ENCODE measurements at regions not wholly inside any gene's neighbourhood (a gene's known extent, or its start where the extent isn't known, plus 50 kb on each side); places are given as distances from the start of the nearest gene placed in this dataset.

DNA sequence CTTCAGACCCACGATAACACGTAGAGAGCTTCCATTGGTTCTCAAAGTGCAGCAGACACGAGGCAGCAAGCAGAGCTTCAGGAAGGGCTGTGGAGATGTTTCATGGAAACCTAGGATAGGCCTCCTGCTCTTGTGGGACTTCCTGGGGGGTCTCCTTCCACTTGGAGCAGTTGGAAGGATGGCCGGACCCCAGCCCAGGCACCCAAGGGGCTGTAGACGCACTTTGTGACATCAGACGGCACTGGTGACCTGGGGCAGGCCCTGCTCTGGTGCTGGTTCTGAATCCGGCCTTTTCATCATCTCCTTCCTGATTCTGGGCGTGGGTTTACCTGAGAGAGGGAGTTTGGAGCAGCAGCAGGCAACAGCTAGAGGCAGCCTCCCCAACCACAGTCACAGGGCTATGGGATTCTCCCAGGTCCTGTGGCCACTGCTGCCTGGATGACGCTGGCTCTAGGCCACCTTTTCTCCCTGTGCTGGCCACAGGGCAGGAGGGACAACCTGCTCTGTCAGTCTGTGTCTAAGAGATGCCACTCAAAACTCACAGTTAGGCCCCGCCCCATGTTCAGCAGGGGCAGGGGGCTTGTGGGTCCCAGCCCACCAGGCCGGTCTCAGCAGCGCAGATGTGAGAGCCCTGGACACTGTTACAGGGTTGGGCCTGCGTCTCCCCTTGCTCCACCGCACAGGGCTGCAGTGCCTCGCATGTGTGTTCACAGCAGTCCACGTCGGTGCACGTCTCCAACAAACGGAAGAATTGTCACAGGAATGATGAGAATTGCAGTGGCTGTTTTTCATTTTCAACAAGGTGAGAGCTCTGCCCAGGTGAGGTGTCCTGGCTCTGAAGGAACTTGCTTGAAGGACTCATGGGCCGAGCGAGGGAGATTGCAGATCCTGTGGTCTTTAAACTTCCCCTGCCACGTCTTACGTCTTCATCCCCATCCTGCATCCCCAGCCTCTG lies 569.3 kb downstream of the TCERG1L start:
- DNase-seq (ENCODE audit: low read depth, low spot score): no peak

DNA sequence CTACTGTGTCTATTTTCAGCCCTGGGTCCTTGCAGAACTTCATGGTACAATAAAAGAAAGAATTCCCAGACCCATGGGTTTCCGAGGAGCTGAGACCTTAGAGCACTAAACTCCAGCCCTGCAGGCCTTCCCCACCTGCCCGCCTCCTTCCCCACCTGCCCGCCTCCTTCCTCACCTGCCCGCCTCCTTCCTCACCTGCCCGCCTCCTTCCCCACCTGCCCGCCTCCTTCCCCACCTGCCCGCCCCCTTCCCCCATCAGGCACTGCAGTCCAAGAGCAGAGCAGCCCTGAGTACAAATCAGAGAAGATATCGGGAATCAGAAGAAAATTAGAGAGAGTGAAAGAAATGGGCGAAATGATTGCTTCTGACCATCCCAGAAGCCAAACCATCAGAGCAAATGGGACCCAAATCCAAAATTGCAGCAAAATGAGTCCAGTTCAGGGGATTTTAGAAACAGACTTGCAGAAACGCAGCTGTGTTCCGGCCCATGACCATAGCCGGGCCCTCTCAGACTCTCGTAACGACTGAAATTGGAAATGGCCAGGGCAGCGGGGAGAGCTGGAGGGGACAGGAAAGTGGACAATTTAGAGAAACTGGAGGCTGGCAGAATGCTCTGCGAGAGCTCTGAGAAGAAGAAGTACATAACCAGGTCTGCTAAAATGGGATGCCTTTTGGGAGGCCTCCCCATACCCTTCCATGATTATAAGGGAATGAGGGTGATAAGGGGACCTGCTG lies 568.4 kb downstream of the TCERG1L start:
- DNase-seq (ENCODE audit: low read depth, low spot score): no peak

DNA sequence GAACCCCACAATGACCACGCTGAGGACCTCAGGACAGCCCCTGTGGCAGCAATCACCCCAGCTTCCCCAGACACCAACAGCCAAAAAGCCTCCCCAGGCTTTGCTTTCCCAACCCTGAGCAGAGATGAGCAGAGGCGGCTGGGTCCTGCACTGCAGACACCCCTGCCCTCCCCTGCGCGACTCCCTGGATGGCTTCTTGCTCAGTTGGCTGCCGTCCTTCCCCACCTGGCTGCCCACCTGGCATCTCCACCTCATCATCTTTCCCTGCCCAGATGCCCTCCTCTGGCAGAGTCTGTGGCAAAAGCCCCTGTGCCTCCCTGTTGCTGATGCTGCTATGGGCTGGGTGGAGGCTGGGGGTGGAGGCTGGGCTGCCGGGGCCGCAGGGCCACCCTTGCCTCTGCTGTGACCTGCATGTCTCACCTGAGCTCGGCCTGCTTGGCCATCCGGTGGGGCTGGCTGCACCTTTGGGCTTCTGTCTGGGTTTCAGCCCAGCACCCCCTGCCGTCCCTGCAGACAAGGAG lies 567.7 kb downstream of the TCERG1L start:
- DNase-seq (ENCODE audit: low read depth, low spot score): no peak

DNA sequence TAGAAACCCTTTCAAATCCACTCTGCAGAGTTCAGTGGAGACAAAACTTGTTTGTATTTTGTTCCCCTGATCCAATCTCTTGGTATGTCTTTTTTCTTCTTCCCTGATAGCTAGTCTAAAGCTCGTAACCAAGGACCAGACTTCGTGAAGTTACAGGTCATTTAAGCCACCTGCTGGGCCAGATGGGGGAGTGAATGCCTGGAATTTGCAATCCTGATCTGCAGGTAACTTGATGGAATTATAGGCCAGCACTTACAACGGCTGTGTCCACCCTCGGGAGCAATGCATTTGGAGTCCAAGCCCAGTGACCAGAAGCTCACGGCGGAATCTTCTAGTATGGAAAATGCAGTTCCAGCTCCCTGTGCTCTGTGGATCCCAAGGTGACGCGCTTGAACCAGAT lies 566.9 kb downstream of the TCERG1L start:
- no peak for DNase-seq (ENCODE audit: low read depth, low spot score)

DNA sequence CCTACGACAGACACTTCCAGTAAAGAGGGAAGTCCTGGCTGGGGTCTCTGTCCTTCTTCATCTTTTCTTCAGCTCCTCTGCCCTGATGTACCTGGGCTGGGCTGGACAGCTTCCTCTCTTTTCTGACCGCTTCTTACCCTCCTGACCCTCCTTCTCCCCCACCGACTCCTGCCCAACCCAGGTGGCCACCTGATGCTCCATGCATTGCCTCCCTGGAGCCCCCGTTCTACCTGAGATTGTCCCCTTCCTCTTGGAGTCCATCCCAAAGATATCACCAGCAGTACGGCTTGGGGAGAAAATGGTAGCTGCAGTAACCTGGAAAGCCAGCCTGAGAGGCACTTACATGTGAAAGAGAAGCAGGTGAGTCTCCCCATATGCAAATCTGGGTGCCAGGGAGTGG lies 566.3 kb downstream of the TCERG1L start:
- DNase-seq (ENCODE audit: low read depth, low spot score): no peak

DNA sequence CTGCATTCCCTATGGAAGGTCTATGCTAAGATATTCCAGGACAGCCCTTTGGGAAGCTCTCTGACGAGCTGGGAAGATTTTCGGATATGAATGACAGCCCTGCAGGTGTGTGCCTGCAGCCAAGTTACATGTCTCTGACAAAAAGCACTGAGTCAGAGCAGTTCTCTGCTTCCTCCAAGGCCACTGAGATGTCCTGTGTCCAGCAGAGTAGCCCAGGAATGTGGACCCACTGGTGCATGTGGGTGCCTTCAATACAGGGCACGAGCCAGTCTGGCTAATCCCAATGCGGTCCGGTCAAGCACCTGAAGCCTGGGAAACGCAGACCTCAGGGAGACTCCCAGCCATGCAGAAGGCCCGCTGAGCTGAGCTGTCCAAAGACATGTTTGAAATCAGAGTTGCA lies 565.7 kb downstream of the TCERG1L start:
- no peak for DNase-seq (ENCODE audit: low read depth, low spot score)

DNA sequence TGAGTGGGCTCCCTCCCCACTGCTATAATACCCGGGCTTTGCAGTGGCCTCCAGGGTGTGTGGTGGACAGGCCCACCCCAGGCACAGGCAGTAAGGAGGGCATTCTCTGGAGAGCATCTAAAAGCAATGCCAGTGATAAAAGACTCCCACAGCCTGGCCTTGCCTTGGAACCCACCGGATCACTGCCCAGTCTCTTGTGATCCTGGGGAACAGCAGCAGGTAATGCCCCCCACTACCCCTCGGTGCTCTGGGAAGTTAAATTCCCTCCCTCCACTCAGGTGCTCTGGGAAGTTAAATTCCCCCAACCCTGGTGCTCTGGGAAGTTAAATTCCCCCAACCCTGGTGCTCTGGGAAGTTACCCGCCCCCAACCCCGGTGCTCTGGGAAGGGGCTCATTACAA lies 565.2 kb downstream of the TCERG1L start:
- DNase-seq (ENCODE audit: low read depth, low spot score): no peak

DNA sequence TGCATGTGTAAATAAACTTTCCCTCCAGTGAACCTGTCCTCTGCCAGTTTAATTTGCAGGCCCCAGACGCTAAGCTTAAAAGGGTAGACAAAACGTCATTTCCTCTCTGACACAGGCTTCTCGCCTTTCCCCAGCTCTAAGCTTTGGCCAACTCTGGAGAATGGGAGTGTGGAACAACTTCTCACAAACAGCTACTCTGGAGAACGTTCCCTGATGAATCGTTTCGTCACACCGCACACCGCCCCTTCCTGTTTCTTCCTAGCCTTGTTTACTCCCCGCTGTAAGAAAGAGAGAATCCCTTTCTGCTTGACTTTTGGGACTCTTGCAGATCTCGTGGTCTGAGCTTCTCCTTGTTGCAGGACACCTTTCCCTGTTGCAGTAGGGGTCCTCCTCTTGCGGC lies 564.2 kb downstream of the TCERG1L start:
- no peak for DNase-seq (ENCODE audit: low read depth, low spot score)

DNA sequence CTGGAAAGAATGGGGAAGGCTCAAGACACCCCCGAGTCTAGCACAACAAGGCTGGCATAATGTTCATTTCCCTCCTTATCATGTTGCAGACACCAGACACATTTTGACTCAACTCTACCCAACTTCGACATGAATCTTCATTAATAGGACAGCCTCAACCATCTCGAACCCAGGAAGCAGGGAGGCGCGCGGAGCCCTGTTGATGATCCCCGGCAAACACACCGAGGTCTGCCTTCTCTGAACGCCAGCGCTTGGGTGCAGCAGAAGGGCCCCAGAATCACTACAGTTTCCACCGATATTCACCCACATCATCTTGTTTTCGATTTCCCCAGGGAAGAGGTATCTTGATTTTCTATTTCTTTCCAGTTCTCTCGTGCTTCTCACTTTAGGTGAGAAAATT lies 563.6 kb downstream of the TCERG1L start:
- DNase-seq (ENCODE audit: low read depth, low spot score): no peak

DNA sequence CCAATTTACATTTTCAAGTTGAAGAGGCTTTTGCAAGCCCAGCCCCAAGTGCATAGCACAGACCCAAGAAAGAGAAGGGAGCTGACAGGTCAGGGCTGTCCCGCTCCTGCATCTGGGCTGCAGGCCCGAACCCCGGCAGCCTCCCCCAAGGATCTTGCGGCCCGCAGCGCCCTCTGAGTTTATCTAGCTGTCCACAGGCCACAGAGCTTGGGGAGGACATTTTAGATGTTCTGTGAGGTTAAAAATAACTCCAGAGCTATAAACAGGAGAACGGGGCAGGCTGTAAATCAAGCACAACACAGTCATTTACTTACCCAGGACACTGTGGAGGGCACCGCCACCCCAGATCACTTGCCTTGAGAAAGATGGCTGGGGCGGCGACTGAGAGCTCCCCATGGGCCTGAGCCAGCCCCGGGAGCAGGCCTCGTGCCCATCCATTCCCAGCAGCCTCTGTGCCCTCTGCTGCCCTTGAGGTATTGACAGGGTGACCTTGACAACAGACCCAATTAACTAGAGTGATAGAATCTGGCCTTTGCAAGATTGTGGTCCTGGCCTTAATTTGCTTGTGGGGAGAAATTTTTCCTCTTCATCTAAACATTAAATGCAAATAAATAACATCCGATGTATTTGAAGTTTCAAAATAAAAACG lies 563.0 kb downstream of the TCERG1L start:
- no peak for DNase-seq (ENCODE audit: low read depth, low spot score)

DNA sequence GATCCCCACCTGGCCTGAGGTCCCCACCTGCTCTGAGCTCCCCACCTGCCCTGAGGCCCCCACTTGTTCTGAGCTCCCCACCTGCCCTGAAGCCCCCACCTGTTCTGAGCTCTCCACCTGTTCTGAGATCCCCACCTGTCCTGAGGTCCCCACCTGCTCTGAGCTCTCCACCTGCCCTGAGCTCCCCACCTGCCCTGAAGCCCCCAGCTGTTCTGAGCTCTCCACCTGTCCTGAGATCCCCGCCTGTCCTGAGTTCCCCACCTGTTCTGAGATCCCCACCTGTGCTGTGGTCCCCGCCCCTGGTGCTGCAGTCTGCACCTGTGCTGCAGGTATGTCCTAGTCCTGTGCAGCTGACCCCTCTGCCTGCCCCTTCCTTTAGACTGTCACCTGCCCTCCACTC lies 561.6 kb downstream of the TCERG1L start:
- DNase-seq (ENCODE audit: low read depth, low spot score): no peak

DNA sequence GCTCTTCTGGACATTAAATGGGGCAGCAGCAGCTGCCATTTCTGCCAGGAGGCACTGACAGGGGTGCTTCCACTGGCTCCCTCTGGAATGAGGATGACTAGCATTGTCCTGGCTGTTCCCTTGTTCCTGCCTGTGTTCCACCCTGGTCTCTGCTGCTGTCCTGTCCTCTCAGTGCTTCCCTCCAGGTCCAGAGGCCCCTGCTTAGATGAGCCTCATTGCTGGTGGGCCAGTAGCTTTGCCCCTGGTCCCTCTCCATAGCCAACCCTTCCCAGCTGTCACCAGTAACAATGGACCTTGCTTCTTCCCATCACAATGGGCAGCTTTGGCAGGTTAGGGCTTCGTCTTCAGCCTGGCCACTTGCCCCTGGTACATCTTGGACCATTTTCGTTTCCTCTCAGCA lies 561.1 kb downstream of the TCERG1L start:
- DNase-seq (ENCODE audit: low read depth, low spot score): no peak

DNA sequence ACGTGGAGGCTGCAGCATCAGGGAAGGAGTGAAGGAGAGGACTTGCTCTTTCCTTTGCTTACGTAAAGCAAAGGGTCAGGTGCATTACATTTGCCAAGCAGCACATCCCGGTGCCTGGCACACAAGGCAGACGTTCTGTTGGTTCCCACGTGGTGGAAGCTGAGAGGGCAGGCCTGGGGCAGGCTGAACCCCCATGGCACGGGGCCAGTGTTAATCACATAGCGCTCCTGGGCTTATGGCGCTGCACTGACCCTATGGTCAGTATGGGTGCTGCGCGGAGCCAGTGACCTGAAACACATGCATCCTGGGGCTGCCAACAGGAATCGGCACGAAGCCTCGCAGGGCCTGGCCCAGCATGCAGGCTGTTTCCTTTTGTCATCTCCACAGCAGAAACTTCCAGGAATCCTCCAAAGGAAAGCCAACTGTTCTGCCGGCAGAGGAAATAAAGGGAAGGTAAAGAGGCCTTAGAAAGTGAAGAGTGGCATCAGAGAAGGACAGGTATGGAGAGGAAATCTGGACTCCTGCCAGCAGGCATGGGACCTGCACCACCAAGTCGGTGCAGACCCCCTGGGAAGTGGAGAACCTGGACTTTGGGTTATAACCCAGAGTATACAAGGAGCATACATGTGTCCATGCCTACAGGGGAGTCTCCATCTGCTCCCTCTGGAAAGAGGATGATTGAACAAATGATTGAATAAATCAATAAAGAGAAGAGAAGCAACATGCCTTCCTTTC lies 560.2 kb downstream of the TCERG1L start:
- DNase-seq (ENCODE audit: low read depth, low spot score): no peak

DNA sequence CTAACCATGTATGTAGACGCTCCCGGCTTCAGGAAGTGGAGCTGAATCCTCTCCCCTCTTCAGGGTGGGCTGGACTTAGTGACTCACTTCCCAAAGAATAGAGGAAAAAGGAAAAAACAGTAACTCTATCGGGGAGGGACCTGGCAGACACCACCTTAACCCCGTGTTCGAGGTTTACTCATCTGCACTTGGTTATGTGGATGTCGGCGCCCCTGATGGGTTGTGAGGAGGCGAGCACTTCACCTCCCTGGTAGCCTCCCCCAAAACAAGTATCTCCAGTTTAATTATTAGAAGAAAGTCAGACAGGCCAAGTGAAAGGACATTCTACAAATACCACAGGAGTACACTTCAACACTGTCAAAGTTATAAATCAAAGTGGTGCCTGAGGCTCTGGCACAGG lies 559.7 kb downstream of the TCERG1L start:
- no peak for DNase-seq (ENCODE audit: low read depth, low spot score)

DNA sequence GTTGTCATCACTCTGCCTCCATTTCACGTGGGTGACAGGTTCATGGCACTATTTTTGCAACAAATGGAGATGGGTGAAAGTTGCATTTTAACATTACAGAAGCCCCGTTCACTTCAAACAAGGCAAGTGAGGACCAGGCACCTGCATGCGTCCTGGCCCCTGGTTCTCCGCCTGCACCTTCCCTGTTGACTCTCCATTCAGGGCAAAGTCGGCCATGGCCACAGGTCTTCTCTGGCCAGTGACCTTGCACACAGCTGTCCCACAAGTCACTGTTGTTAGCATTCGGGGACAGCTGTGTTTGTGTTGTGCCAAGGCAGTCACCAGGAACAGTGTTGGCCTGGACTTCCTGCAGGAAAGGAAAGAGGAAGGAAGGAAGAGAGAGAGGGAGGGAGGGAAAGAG lies 554.9 kb downstream of the TCERG1L start:
- no peak for DNase-seq (ENCODE audit: low read depth, low spot score)

DNA sequence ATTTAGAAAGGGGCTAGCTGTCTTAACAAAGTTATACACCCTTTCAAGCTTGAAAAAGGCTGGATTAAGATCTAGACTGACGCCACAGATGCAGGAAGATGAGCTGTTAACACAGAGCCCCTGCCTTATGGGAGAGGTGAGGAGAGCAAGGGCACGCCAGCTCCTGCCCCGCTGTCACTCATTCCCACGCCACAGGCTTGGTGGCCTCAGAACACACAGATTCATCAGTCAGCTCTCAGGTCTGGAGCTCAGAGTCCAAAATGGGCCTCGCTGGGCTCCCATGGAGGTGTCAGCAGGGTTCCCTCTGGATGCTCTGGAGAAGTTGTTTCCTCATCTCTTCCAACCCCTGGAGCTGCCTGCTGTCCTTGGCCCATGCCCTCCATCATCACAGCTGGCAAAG lies 554.2 kb downstream of the TCERG1L start:
- no peak for DNase-seq (ENCODE audit: low read depth, low spot score)

DNA sequence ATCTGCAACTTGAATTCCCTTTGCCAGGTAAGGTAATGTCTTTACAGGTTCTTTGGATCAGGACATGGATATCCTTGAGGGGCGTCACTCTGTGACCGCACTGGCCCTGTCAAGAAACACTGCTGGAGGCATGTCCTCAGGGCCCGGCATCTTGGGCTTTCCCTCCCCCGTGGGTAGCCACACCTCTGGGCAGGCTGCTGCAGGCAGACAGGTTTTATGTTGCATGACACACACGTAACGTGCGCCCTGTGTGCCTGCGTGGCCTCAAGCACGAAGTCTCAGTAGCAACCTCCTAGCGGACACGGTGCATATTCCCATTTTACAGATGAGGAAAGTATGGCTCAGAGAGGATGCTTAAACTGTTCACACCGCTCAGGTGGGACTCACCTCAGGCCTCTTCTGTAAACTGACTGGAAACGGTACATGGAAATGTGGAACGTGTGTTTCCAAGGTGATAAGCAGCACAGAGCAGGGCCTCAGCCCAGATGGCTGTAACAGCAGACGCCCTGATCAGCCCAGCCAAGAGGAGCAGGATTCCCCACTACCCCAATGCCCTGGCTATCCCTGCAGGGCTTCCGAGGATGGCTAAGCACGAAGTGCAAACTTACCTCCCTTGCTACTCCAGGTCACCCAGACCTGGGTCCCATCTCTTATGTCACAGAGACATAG lies 553.6 kb downstream of the TCERG1L start:
- no peak for DNase-seq (ENCODE audit: low read depth, low spot score)

DNA sequence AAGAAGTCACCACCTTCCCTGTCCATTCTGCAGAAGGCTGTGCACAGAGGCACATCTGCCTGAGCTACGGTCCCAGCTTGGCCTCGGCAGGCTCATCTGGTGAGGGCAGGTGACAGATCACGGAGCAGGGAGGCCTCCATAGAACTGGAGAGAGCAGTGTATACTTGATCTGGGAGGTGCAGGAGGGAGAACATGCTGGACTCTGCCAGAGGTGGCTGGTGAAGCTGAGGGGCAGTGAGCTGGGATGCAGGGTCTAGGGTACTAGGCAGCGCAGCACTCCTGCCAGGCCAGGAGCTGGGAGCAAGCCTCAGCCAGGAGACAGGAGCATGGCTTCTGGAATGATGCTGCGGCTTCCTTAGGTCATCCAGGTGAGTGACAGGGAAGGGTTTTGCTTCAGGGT lies 553.0 kb downstream of the TCERG1L start:
- no peak for DNase-seq (ENCODE audit: low read depth, low spot score)

DNA sequence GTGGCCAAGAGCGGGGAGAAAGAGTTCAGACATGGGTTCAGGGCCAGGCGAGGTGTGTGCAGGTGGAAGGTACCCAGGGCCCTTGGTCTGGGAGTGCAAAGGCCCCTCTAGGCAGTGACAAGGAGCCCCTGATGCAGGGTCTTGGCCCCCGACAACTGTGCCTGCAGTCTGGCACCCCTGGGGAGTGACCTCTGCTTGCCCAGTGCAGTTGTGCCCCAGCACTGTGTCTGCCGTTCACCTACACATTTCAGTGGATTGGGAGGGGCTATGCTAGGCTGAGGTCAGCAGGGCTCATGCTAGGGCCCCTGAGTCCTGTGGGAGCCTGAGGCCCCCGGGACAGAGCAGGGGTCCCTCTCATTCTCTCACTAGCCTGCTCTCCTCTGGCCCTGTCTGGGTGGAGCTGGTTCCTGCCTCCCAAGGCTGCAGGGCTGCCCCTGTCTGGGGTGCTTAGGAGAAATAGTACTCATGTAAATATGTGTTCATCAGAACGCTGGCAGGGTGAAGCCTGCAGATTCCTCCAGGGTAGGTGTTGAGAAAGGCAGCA lies 550.4 kb downstream of the TCERG1L start:
- no peak for DNase-seq (ENCODE audit: low read depth, low spot score)

DNA sequence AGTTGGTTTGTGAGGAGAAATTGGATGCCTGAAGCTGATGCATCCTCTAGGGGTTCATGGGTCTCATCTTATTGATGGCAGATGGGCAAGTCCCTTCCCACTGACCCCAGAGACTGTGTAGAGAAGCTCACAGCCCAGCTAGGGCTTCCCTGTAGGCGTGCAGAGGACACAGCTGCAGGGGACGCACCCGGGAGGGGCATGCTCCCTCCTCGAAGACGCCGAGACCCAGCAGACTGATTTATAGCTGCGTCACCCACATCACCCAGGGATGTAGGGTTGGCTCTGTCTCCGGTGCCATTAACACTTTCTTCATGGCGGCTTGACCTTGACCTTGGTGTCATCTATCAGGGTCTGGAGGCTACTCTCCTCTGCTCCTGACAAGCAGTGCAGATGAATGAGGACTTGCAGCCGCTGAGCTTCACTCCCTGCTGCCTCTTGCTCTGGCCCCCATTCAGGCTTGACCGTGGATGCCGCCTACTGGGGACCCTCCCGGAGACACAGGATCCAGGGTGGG lies 549.7 kb downstream of the TCERG1L start:
- DNase-seq (ENCODE audit: low read depth, low spot score): no peak

DNA sequence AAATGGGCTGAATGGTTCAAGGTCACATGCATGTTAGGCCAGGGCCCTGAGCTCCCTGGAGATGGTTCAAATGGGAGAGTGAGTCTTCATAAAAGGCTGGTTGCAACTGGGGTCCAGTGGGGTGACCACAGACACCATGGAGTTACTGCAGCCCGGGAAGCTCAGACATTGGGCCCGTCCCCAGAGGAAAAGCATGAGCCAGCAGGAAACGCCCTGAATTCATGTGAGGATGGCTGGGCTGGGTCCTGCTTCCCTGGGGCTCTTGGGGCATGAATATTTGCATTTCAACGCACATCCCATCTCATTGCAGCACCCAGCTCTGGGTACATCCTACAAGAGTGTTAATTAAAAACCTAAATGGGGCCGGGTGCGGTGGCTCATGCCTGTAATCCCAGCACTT lies 549.0 kb downstream of the TCERG1L start:
- no peak for DNase-seq (ENCODE audit: low read depth, low spot score)

Data from activated CD4-positive, CD25-positive, alpha-beta regulatory T cell treated with anti-CD3 and anti-CD28 coated beads, Interleukin-2, amount 50 U/mL, for 16 hours (primary cell).